Trophoblast cell (in vitro differentiated cells and primary cell): ENCODE measurements at regions not wholly inside any gene's neighbourhood (a gene's known extent, or its start where the extent isn't known, plus 50 kb on each side); places are given as distances from the start of the nearest gene placed in this dataset.

Experiments
- DNase-seq, 2 donors: peaks; one replicate each; pipeline ENCODE4 v3.0.0-alpha.2; 2016
- H2AFZ ChIP-seq: 2 replicates; pipeline ENCODE4 v1.6.1; 2013; ENCODE audit warnings: low read length, moderate library complexity, mild to moderate bottlenecking; ENCODE audit not compliant: insufficient read depth, poor library complexity
- H2AK5ac ChIP-seq: 2 replicates; pipeline ENCODE4 v1.6.1; 2013; ENCODE audit warnings: mild to moderate bottlenecking, low read length
- H2BK120ac ChIP-seq: 2 replicates; pipeline ENCODE4 v1.6.1; 2013; ENCODE audit warnings: low read length, mild to moderate bottlenecking, moderate library complexity; ENCODE audit not compliant: insufficient read depth, poor library complexity
- H2BK12ac ChIP-seq: 2 replicates; pipeline ENCODE4 v1.6.1; 2013; ENCODE audit warnings: mild to moderate bottlenecking, low read length, moderate library complexity
- H2BK5ac ChIP-seq: 2 replicates; pipeline ENCODE4 v1.6.1; 2013; ENCODE audit warnings: low read length, low read depth, moderate library complexity, mild to moderate bottlenecking; ENCODE audit not compliant: poor library complexity
- H3K14ac ChIP-seq: 2 replicates; pipeline ENCODE4 v1.6.1; 2013; ENCODE audit warnings: mild to moderate bottlenecking, low read length
- H3K18ac ChIP-seq: 2 replicates; pipeline ENCODE4 v1.6.1; 2013; ENCODE audit warnings: mild to moderate bottlenecking, low read length
- H3K23ac ChIP-seq: 2 replicates; pipeline ENCODE4 v1.6.1; 2013; ENCODE audit warnings: low read length
- H3K27ac ChIP-seq: 2 replicates; pipeline ENCODE4 v1.5.1; 2013; ENCODE audit warnings: low read depth, mild to moderate bottlenecking, inconsistent platforms, low read length, moderate library complexity
- H3K27me3 ChIP-seq: 2 replicates; pipeline ENCODE4 v1.6.1; 2013; ENCODE audit warnings: inconsistent platforms, mild to moderate bottlenecking, low read length, moderate library complexity; ENCODE audit not compliant: insufficient read depth
- H3K36me3 ChIP-seq, 2 experiments: 1 replicate in 1 of 2; 2 replicates in 1 of 2; pipeline ENCODE4 v1.6.1; 2013; ENCODE audit warnings: low read length in 2 of 2, mild to moderate bottlenecking in 2 of 2, moderate library complexity in 1 of 2; ENCODE audit not compliant: insufficient read depth in 2 of 2, control insufficient read depth in 1 of 2
- H3K4ac ChIP-seq: 2 replicates; pipeline ENCODE4 v1.6.1; 2013; ENCODE audit warnings: low read depth, mild to moderate bottlenecking, low read length, moderate library complexity
- H3K4me1 ChIP-seq, 2 experiments: 1 replicate in 1 of 2; 2 replicates in 1 of 2; pipeline ENCODE4 v1.6.1; 2013; ENCODE audit warnings: low read length in 2 of 2, mild to moderate bottlenecking in 2 of 2, moderate library complexity in 1 of 2; ENCODE audit not compliant: insufficient read depth in 2 of 2, control insufficient read depth in 1 of 2
- H3K4me2 ChIP-seq: 2 replicates; pipeline ENCODE4 v1.6.1; 2013; ENCODE audit warnings: inconsistent platforms, mild to moderate bottlenecking, low read length, moderate library complexity
- H3K4me3 ChIP-seq: 2 replicates; pipeline ENCODE4 v1.5.1; 2013; ENCODE audit warnings: mild to moderate bottlenecking, low read depth, low read length, inconsistent platforms
- H3K79me1 ChIP-seq: one replicate; pipeline ENCODE4 v1.6.1; 2013; ENCODE audit warnings: low read length
- H3K79me2 ChIP-seq: 2 replicates; pipeline ENCODE4 v1.6.1; 2013; ENCODE audit warnings: low read length, mild to moderate bottlenecking; ENCODE audit not compliant: control insufficient read depth, insufficient read depth, poor library complexity
- H3K9ac ChIP-seq: 2 replicates; pipeline ENCODE4 v1.6.1; 2013; ENCODE audit warnings: mild to moderate bottlenecking, low read length
- H3K9me3 ChIP-seq: 2 replicates; pipeline ENCODE4 v1.6.1; 2013; ENCODE audit warnings: low read depth, mild to moderate bottlenecking, control low read depth, inconsistent platforms, low read length; ENCODE audit not compliant: insufficient read depth
- H4K12ac ChIP-seq: 2 replicates; pipeline ENCODE4 v1.6.1; 2013; ENCODE audit warnings: low read depth, mild to moderate bottlenecking, low read length, moderate library complexity
- H4K8ac ChIP-seq: 2 replicates; pipeline ENCODE4 v1.6.1; 2013; ENCODE audit warnings: low read depth, mild to moderate bottlenecking, low read length, moderate library complexity
- H4K91ac ChIP-seq: one replicate; pipeline ENCODE4 v1.6.1; 2013; ENCODE audit warnings: low read depth, mild to moderate bottlenecking, low read length, moderate library complexity
- WGBS: extraction: QIAGEN DNeasy Blood & Tissue Kit; methylation state at CpG from one replicate; pipeline ENCODE4 v1.1.7; 2013; ENCODE audit warnings: missing lambda C conversion rate; ENCODE audit not compliant: insufficient read length, insufficient coverage; ENCODE audit errors: extremely low coverage; 5-methylcytosine and 5-hydroxymethylcytosine counted together

- Histone ChIP-seq H3K4me2 (no peak overlapping the region), H4K12ac (no peak overlapping the region), H3K9ac (no peak overlapping the region), H2AK5ac (no peak overlapping the region), H4K91ac (no peak overlapping the region), H3K4me3 (no peak overlapping the region), H3K18ac (no peak overlapping the region), H2BK120ac (no peak overlapping the region), H4K8ac (no peak overlapping the region), H3K79me2 (no peaks in the 10 kb centered on the region), H2BK12ac (no peak overlapping the region), H3K23ac (no peak overlapping the region), H3K27me3 (no peaks in the 10 kb centered on the region), H3K4ac (no peak overlapping the region), H2AFZ (no peak overlapping the region), H2BK5ac (no peak overlapping the region), H3K79me1 (no peaks in the 10 kb centered on the region), H3K9me3 (peaks cover 2% of the 10 kb centered on the region), H3K4me1 (no peaks in the 10 kb centered on the region), H3K27ac (no peak overlapping the region), H3K36me3 (no peaks in the 10 kb centered on the region), H3K14ac (no peak overlapping the region)
- DNase-seq, result no peak
- WGBS, result no CpG with 5 or more reads among the region's 1 CpG
Measured at GRCh38 chr10:35808344-35808743, 166.2 kb upstream of the FZD8 start.

DNA sequence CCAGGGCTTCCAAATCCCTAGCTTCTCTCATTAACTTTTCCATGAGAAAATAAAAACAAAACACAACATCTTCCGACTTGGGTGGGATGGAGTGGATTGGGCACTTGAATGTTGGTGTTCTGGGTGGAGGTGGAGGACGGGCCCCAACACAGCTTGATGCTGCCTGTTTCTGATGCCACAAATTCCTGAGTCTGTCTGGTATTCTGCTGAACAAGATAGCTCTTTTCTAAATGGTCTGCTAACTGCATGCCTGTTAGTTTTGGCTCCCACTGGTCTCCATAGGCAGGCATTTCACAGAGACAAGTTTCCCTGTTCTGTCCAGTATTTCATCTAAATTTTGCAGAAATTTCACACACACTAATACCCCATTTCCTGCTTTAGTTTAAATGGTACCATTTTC is 160.9 kb upstream of the FZD8 start:
- H3K79me2 ChIP-seq, result no peaks in the 10 kb centered on the region
- H3K27me3 ChIP-seq, result no peaks in the 10 kb centered on the region
- WGBS, result no CpG with 5 or more reads among the region's 2 CpGs
- H2AFZ ChIP-seq, result no peak overlapping the region
- no peak overlapping the region for H4K12ac ChIP-seq
- H3K14ac ChIP-seq, result no peak overlapping the region
- H3K79me1 ChIP-seq, result no peaks in the 10 kb centered on the region
- no peak overlapping the region for H2AK5ac ChIP-seq
- no peak overlapping the region for H3K23ac ChIP-seq
- H3K9me3 ChIP-seq, result no peaks in the 10 kb centered on the region
- H3K4me1 ChIP-seq, result no peaks in the 10 kb centered on the region
- H3K4me2 ChIP-seq, result no peak overlapping the region
- no peak overlapping the region for H2BK12ac ChIP-seq
- H3K4ac ChIP-seq, result no peak overlapping the region
- H2BK120ac ChIP-seq, result no peak overlapping the region
- no peak overlapping the region for H3K4me3 ChIP-seq
- no peak overlapping the region for H4K91ac ChIP-seq
- H3K36me3 ChIP-seq, result no peaks in the 10 kb centered on the region
- H3K27ac ChIP-seq, result no peak overlapping the region
- H3K9ac ChIP-seq, result no peak overlapping the region
- H3K18ac ChIP-seq, result no peak overlapping the region
- no peak for DNase-seq
- no peak overlapping the region for H2BK5ac ChIP-seq
- H4K8ac ChIP-seq, result no peak overlapping the region

DNA sequence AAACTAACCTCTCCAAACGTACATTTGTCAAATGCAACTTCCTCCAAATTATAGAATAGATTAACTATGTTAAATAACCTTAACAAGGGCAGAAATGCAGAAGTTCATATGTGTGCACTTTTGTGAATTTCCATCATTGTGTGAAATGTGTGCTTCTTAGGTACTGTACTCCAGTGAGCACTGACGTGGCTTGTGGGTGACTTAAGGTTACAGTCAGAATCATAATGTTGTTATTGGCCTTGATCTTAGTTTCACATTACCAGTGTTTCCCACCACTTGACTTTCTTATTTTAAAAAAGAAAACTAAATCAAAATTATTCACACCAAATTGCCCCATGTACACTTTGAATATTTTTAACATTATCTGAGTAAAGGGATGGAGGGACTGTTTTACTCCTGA is 155.1 kb upstream of the FZD8 start:
- H3K9me3 ChIP-seq, result no peaks in the 10 kb centered on the region
- H3K36me3 ChIP-seq, result no peaks in the 10 kb centered on the region
- no peak for DNase-seq
- H4K12ac ChIP-seq, result no peak overlapping the region
- H3K4me2 ChIP-seq, result no peak overlapping the region
- no peak overlapping the region for H3K18ac ChIP-seq
- no peak overlapping the region for H2AFZ ChIP-seq
- H3K27me3 ChIP-seq, result no peaks in the 10 kb centered on the region
- H3K14ac ChIP-seq, result no peak overlapping the region
- H3K79me1 ChIP-seq, result no peaks in the 10 kb centered on the region
- H2BK12ac ChIP-seq, result no peak overlapping the region
- H3K27ac ChIP-seq, result no peak overlapping the region
- H3K4me3 ChIP-seq, result no peak overlapping the region
- H3K23ac ChIP-seq, result no peak overlapping the region
- no peak overlapping the region for H2AK5ac ChIP-seq
- H4K8ac ChIP-seq, result no peak overlapping the region
- H2BK5ac ChIP-seq, result no peak overlapping the region
- H3K4me1 ChIP-seq, result peaks cover 2 to 3% of the 10 kb centered on the region in 2 experiments
- no peak overlapping the region for H3K4ac ChIP-seq
- H2BK120ac ChIP-seq, result no peak overlapping the region
- WGBS, result no CpG with 5 or more reads among the region's 2 CpGs
- no peak overlapping the region for H3K9ac ChIP-seq
- H3K79me2 ChIP-seq, result no peaks in the 10 kb centered on the region
- H4K91ac ChIP-seq, result no peak overlapping the region

- Histone ChIP-seq H2AK5ac (no peak overlapping the region), H2AFZ (no peak overlapping the region), H3K4me2 (no peak overlapping the region), H3K9me3 (no peaks in the 10 kb centered on the region), H3K79me2 (no peaks in the 10 kb centered on the region), H3K9ac (no peak overlapping the region), H4K8ac (no peak overlapping the region), H3K79me1 (no peaks in the 10 kb centered on the region), H3K14ac (no peak overlapping the region), H3K4ac (no peak overlapping the region), H3K36me3 (no peaks in the 10 kb centered on the region), H3K27me3 (no peaks in the 10 kb centered on the region), H3K23ac (no peak overlapping the region), H3K4me1 (peaks cover 2 to 3% of the 10 kb centered on the region in 2 experiments), H2BK5ac (no peak overlapping the region), H4K91ac (no peak overlapping the region), H2BK120ac (no peak overlapping the region), H3K4me3 (no peak overlapping the region), H3K27ac (no peak overlapping the region), H3K18ac (no peak overlapping the region), H4K12ac (no peak overlapping the region), H2BK12ac (no peak overlapping the region)
- no peak for DNase-seq
- no CpG with 5 or more reads among the region's 13 CpGs for WGBS
Measured at GRCh38 chr10:35795131-35795824, 153.2 kb upstream of the FZD8 start.
